HG02938 (cell line): ENCODE measurements at regions not wholly inside any gene's neighbourhood (a gene's known extent, or its start where the extent isn't known, plus 50 kb on each side); places are given as distances from the start of the nearest gene placed in this dataset.
"Not testable (repeated sequence)": the region's sequence is repeated elsewhere in the genome, so short reads cannot be mapped to it uniquely, and the experiment has no call there.

Experiments used
- ATAC-seq: cut with Tn5 transposase; IDR thresholded peaks from one replicate; pipeline ENCODE4 v1.9.1; 2021; ENCODE audit warnings: mild to moderate bottlenecking, moderate library complexity; ENCODE audit not compliant: unreplicated experiment

- ATAC-seq = no peak
These were observed 585.0 kb upstream of the MBL2 start for GRCh38 chr10:53357587-53357986.

- no peak for ATAC-seq
These were observed 584.2 kb upstream of the MBL2 start for GRCh38 chr10:53356616-53357349.

GRCh38 chr10:53342531-53342930, 569.9 kb upstream of the MBL2 start:
- not testable (repeated sequence) for ATAC-seq

- not testable (repeated sequence) for ATAC-seq
These were observed 565.6 kb upstream of the MBL2 start for GRCh38 chr10:53338199-53338598.

- ATAC-seq = not testable (repeated sequence)
These were observed 563.3 kb upstream of the MBL2 start for GRCh38 chr10:53335803-53336422.

- ATAC-seq = no peak
These were observed 558.9 kb upstream of the MBL2 start for GRCh38 chr10:53331460-53331859.

- not testable (repeated sequence) for ATAC-seq
These were observed 554.1 kb upstream of the MBL2 start for GRCh38 chr10:53326401-53327305.

- no peak for ATAC-seq
These were observed 552.5 kb upstream of the MBL2 start for GRCh38 chr10:53325066-53325465.

- ATAC-seq = no peak
These were observed 543.1 kb upstream of the MBL2 start for GRCh38 chr10:53315709-53316108.

- ATAC-seq = no peak
These were observed 542.3 kb upstream of the MBL2 start for GRCh38 chr10:53314876-53315275.

GRCh38 chr10:53298443-53298842, 525.9 kb upstream of the MBL2 start:
- ATAC-seq = no peak

GRCh38 chr10:53284615-53285182, 512.1 kb upstream of the MBL2 start:
- no peak for ATAC-seq

- ATAC-seq = no peak
These were observed 504.2 kb upstream of the MBL2 start for GRCh38 chr10:53276797-53277196.

- no peak for ATAC-seq
These were observed 496.9 kb upstream of the MBL2 start for GRCh38 chr10:53269482-53269881.

GRCh38 chr10:53260213-53260612, 487.6 kb upstream of the MBL2 start:
- ATAC-seq = no peak

- ATAC-seq = no peak
These were observed 484.0 kb upstream of the MBL2 start for GRCh38 chr10:53256623-53257022.

- ATAC-seq = no peak
These were observed 483.1 kb upstream of the MBL2 start for GRCh38 chr10:53255661-53256205.

- no peak for ATAC-seq
These were observed 480.6 kb upstream of the MBL2 start for GRCh38 chr10:53253221-53253620.

- no peak for ATAC-seq
These were observed 467.3 kb upstream of the MBL2 start for GRCh38 chr10:53239873-53240272.

GRCh38 chr10:53236941-53237340, 464.4 kb upstream of the MBL2 start:
- ATAC-seq = no peak

GRCh38 chr10:53233749-53234148, 461.2 kb upstream of the MBL2 start:
- ATAC-seq = no peak
